IMR-90 (cell line): ENCODE measurements at regions not wholly inside any gene's neighbourhood (a gene's known extent, or its start where the extent isn't known, plus 50 kb on each side); places are given as distances from the start of the nearest gene placed in this dataset.

Experiments
- ATAC-seq: fragments of 200-7000 bp; cut with Tn5 transposase; 2 replicates; pipeline ENCODE4 v1.9.1; 2020; ENCODE audit warnings: low read depth, mild to moderate bottlenecking, moderate library complexity
- BruUV-seq: library from RNA; stranded (reverse); fragments of 400-500 nt; replicated peaks from 2 replicates; lab custom pipeline; 2021; lab: Mats Ljungman, UMichigan
- CTCF ChIA-PET: fragments of 300-600 bp; formaldehyde crosslinking; extraction: SDS; loops from one replicate; lab custom pipeline; 2021; ENCODE audit warnings: antibody characterized with exemption; lab: Yijun Ruan, JAX
- POLR2A ChIA-PET: fragments of 300-600 bp; sonication (Branson Sonifier 250); formaldehyde crosslinking; loops from one replicate; lab custom pipeline; 2022; ENCODE audit warnings: antibody characterized with exemption; ENCODE audit not compliant: unreplicated experiment; lab: Charles Lee
- DNase-seq: peaks from one replicate; pipeline ENCODE4 v3.0.0; 2013
- H2AFZ ChIP-seq: replicated peaks from 2 replicates; pipeline ENCODE3; 2013; ENCODE audit warnings: low read length, mild to moderate bottlenecking; ENCODE audit not compliant: poor library complexity
- H2AK5ac ChIP-seq: 2 replicates; pipeline ENCODE4 v1.6.1; 2013; ENCODE audit warnings: low read depth, low read length, inconsistent platforms
- H2AK9ac ChIP-seq: replicated peaks from 2 replicates; pipeline ENCODE3; 2013; ENCODE audit warnings: mild to moderate bottlenecking, low read depth, low read length, moderate library complexity; ENCODE audit not compliant: poor library complexity
- H2BK120ac ChIP-seq: 2 replicates; pipeline ENCODE4 v1.6.1; 2013; ENCODE audit warnings: low read depth, low read length, inconsistent platforms
- H2BK15ac ChIP-seq: 3 replicates; pipeline ENCODE4 v1.6.1; 2013; ENCODE audit warnings: low read depth, low read length, inconsistent platforms
- H2BK20ac ChIP-seq: 2 replicates; pipeline ENCODE4 v1.6.1; 2013; ENCODE audit warnings: low read depth, mild to moderate bottlenecking, inconsistent platforms, low read length, moderate library complexity
- H2BK5ac ChIP-seq: 2 replicates; pipeline ENCODE4 v1.6.1; 2013; ENCODE audit warnings: mild to moderate bottlenecking, low read depth, low read length, inconsistent platforms; ENCODE audit not compliant: poor library complexity, severe bottlenecking
- H3K14ac ChIP-seq: replicated peaks from 2 replicates; pipeline ENCODE4 v1.6.1; 2013; ENCODE audit warnings: low read depth, low read length, inconsistent platforms
- H3K18ac ChIP-seq: 2 replicates; pipeline ENCODE4 v1.6.1; 2013; ENCODE audit warnings: low read depth, low read length, control low read depth
- H3K23ac ChIP-seq: 2 replicates; pipeline ENCODE4 v1.6.1; 2013; ENCODE audit warnings: low read depth, low read length, inconsistent platforms
- H3K27ac ChIP-seq: 2 replicates; pipeline ENCODE4 v1.5.1; 2013; ENCODE audit warnings: mild to moderate bottlenecking, control low read depth, low read length; ENCODE audit not compliant: insufficient read depth
- H3K27me3 ChIP-seq: 2 replicates; pipeline ENCODE4 v1.6.1; 2013; ENCODE audit warnings: low read length; ENCODE audit not compliant: control insufficient read depth, insufficient read depth
- H3K36me3 ChIP-seq: 2 replicates; pipeline ENCODE4 v1.6.1; 2013; ENCODE audit warnings: low read length, mixed read lengths; ENCODE audit not compliant: control insufficient read depth, insufficient read depth
- H3K4ac ChIP-seq: 2 replicates; pipeline ENCODE4 v1.6.1; 2013; ENCODE audit warnings: low read depth, low read length, inconsistent platforms
- H3K4me1 ChIP-seq: 2 replicates; pipeline ENCODE4 v1.6.1; 2013; ENCODE audit warnings: low read length, mixed read lengths; ENCODE audit not compliant: control insufficient read depth, insufficient read depth
- H3K4me2 ChIP-seq: 2 replicates; pipeline ENCODE4 v1.6.1; 2013; ENCODE audit warnings: low read depth, mild to moderate bottlenecking, control low read depth, low read length, moderate library complexity
- H3K4me3 ChIP-seq: 2 replicates; pipeline ENCODE4 v1.5.1; 2013; ENCODE audit warnings: low read depth, mild to moderate bottlenecking, control low read depth, low read length, moderate library complexity; ENCODE audit not compliant: insufficient read depth
- H3K56ac ChIP-seq: 2 replicates; pipeline ENCODE4 v1.6.1; 2013; ENCODE audit warnings: low read length, inconsistent platforms; ENCODE audit not compliant: insufficient read depth; ENCODE audit errors: extremely low read depth
- H3K79me1 ChIP-seq, 2 experiments: 2 replicates each; pipeline ENCODE4 v1.6.1; 2013; ENCODE audit warnings: low read length in 2 of 2, inconsistent platforms in 1 of 2, low read depth in 1 of 2
- H3K9ac ChIP-seq: 2 replicates; pipeline ENCODE4 v1.6.1; 2013; ENCODE audit warnings: low read depth, low read length, control low read depth
- H3K9me1 ChIP-seq: 2 replicates; pipeline ENCODE4 v1.6.1; 2013; ENCODE audit warnings: low read length, inconsistent platforms; ENCODE audit not compliant: insufficient read depth
- H3K9me3 ChIP-seq: 2 replicates; pipeline ENCODE4 v1.6.1; 2013; ENCODE audit warnings: low read length; ENCODE audit not compliant: control insufficient read depth, insufficient read depth
- H4K20me1 ChIP-seq: 2 replicates; pipeline ENCODE4 v1.6.1; 2013; ENCODE audit warnings: low read length, inconsistent platforms; ENCODE audit not compliant: insufficient read depth
- H4K5ac ChIP-seq: 2 replicates; pipeline ENCODE4 v1.6.1; 2013; ENCODE audit warnings: mild to moderate bottlenecking, low read depth, low read length, control low read depth
- H4K8ac ChIP-seq, 2 experiments: 2 replicates each; pipeline ENCODE4 v1.6.1; 2013; ENCODE audit warnings: low read depth in 2 of 2, low read length in 2 of 2, control low read depth in 1 of 2, inconsistent platforms in 1 of 2
- H4K91ac ChIP-seq: 2 replicates; pipeline ENCODE4 v1.6.1; 2013; ENCODE audit warnings: low read depth, low read length, inconsistent platforms; ENCODE audit not compliant: insufficient read depth
- BHLHE40 ChIP-seq: fragments of 150-350 bp; IDR thresholded peaks from 2 replicates; pipeline ENCODE4 v1.6.1; 2016; ENCODE audit warnings: mild to moderate bottlenecking, low read depth, low read length
- CHD1 ChIP-seq: IDR thresholded peaks from 2 replicates; pipeline ENCODE4 v1.6.1; 2012; ENCODE audit warnings: low read depth, low read length, improper control_type of control experiment
- FOS ChIP-seq: fragments of 150-350 bp; IDR thresholded peaks from 2 replicates; pipeline ENCODE4 v1.6.1; 2016; ENCODE audit warnings: low read depth, low read length
- NFE2L2 ChIP-seq: fragments of 150-350 bp; IDR thresholded peaks from 2 replicates; pipeline ENCODE4 v1.6.1; 2016; ENCODE audit warnings: low read depth, mild to moderate bottlenecking, low read length
- POLR2A ChIP-seq: IDR thresholded peaks from 2 replicates; pipeline ENCODE4 v1.6.1; 2012; ENCODE audit warnings: mild to moderate bottlenecking, low read depth, low read length
- RFX5 ChIP-seq: IDR thresholded peaks from 2 replicates; pipeline ENCODE4 v1.8.0; 2012; ENCODE audit warnings: low read depth, mild to moderate bottlenecking, low read length, moderate library complexity
- WGBS, 2 experiments: methylation state at CpG; one replicate each; pipeline versions ENCODE4 v1.1.5 to v1.1.7; 2013; ENCODE audit warnings: missing lambda C conversion rate in 2 of 2; ENCODE audit not compliant: insufficient read length in 1 of 2; ENCODE audit errors: extremely low coverage in 2 of 2; 5-methylcytosine and 5-hydroxymethylcytosine counted together
- dilution Hi-C: fragments of 300-500 bp; cut with HindIII; formaldehyde crosslinking; loops from one replicate; pipeline ENCODE4 v1.14.3; 2018; ENCODE audit warnings: low sequenced_read_pairs; ENCODE audit not compliant: unreplicated experiment
- in situ Hi-C: fragments of 300-500 bp; cut with MboI; formaldehyde crosslinking; loops from 3 replicates; pipeline ENCODE4 v1.14.3; 2019; ENCODE audit warnings: low sequenced_read_pairs, inconsistent platforms, mixed read lengths
- intact Hi-C: fragments of 100-400 bp; cut with micrococcal nuclease; formaldehyde crosslinking; loops from 2 replicates; pipeline ENCODE4 v1.10.0; 2022
- TF ChIP-seq, protein P1 (sequence below): fragments of 150-350 bp; IDR thresholded peaks from 2 replicates; pipeline ENCODE4 v1.6.1; 2017; ENCODE audit warnings: mild to moderate bottlenecking, antibody characterized with exemption, low read length, low read depth
- TF ChIP-seq, protein P2 (sequence below): conservative IDR thresholded peaks from 2 replicates; pipeline ENCODE4 v1.5.1; 2012; ENCODE audit warnings: mild to moderate bottlenecking, low read depth, low read length, improper control_type of control experiment

DNA sequence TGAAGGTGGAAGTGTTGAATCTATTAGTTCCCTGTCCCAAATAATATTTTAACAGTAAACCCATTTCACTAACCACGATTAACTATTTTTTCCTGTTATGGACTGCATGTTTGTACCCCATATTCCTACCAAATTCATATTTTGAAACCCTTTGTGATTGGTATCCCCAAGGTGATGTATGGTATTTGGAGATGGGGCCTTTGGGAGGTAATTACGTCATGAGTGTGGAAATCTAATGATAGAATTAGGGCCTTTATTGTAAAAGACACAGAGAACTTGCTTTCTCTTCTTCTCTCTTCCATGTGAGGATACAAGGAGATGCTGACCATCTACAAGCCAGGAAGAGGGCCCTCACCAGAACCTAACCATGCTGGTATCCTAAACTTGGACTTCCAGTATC, 744.7 kb downstream of the DTWD2 start:
- dilution Hi-C loops: no loop called here

More for the DNA sequence above, 744.7 kb downstream of the DTWD2 start:
- Histone ChIP-seq H2AFZ (no peak overlapping the region), H3K9me3 (peaks cover 14% of the 10 kb centered on the region), H3K56ac (no peak overlapping the region), H2BK15ac (no peak overlapping the region), H3K4me2 (no peak overlapping the region), H3K9me1 (no peaks in the 10 kb centered on the region), H4K8ac (no peak overlapping the region), H2AK5ac (no peak overlapping the region), H2BK5ac (no peak overlapping the region), H3K4me1 (no peaks in the 10 kb centered on the region), H3K4me3 (no peak overlapping the region), H4K20me1 (no peaks in the 10 kb centered on the region), H3K79me1 (no peaks in the 10 kb centered on the region), H2BK20ac (no peak overlapping the region), H3K9ac (no peak overlapping the region), H3K36me3 (no peaks in the 10 kb centered on the region), H3K4ac (no peak overlapping the region), H3K23ac (no peak overlapping the region), H2AK9ac (no peak overlapping the region), H3K14ac (no peak overlapping the region), H3K27me3 (no peaks in the 10 kb centered on the region), H2BK120ac (no peak overlapping the region), H4K5ac (no peak overlapping the region), H3K27ac (no peak overlapping the region), H4K91ac (no peak overlapping the region), H3K18ac (no peak overlapping the region)
- ATAC-seq: no peak
- ChIA-PET POLR2A (no interaction called here), CTCF (no interaction called here)
- WGBS, 2 experiments: no CpG with 5 or more reads among the region's 2 CpGs
- BruUV-seq: no TSS peak
- intact Hi-C loops: no loop called here
- TF ChIP-seq NFE2L2 (no peak), POLR2A (no peak), BHLHE40 (no peak), FOS (no peak), RFX5 (no peak), CHD1 (no peak)
- TF ChIP-seq, protein P1, sequence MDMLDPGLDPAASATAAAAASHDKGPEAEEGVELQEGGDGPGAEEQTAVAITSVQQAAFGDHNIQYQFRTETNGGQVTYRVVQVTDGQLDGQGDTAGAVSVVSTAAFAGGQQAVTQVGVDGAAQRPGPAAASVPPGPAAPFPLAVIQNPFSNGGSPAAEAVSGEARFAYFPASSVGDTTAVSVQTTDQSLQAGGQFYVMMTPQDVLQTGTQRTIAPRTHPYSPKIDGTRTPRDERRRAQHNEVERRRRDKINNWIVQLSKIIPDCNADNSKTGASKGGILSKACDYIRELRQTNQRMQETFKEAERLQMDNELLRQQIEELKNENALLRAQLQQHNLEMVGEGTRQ: no peak
- TF ChIP-seq, protein P2, sequence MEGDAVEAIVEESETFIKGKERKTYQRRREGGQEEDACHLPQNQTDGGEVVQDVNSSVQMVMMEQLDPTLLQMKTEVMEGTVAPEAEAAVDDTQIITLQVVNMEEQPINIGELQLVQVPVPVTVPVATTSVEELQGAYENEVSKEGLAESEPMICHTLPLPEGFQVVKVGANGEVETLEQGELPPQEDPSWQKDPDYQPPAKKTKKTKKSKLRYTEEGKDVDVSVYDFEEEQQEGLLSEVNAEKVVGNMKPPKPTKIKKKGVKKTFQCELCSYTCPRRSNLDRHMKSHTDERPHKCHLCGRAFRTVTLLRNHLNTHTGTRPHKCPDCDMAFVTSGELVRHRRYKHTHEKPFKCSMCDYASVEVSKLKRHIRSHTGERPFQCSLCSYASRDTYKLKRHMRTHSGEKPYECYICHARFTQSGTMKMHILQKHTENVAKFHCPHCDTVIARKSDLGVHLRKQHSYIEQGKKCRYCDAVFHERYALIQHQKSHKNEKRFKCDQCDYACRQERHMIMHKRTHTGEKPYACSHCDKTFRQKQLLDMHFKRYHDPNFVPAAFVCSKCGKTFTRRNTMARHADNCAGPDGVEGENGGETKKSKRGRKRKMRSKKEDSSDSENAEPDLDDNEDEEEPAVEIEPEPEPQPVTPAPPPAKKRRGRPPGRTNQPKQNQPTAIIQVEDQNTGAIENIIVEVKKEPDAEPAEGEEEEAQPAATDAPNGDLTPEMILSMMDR: no peak
- in situ Hi-C loops: no loop called here
- DNase-seq: no peak
